ENCODE measurements at regions not wholly inside any gene's neighbourhood (a gene's known extent, or its start where the extent isn't known, plus 50 kb on each side); places are given as distances from the start of the nearest gene placed in this dataset.

GRCh38 chr3:24604215-24604614 is 109.6 kb upstream of the THRB start:
- Histone ChIP-seq H3K9me3 (no peaks in the 10 kb centered on the region), H3K4me3 (no peak overlapping the region), H3K4me2 (no peak overlapping the region), H3K4me1 (peaks cover 4% of the 10 kb centered on the region), H3K27ac (no peak overlapping the region)
- ChIA-PET POLR2A (no interaction called here), CTCF (interaction anchor here (1.8 to 2.3 kb wide), 2 partner anchors 8 to 21 kb away, joined by 5 to 6 read pairs; no protein-coding TSS in a partner anchor)
- FAIRE-seq (no peak), ATAC-seq (no peak), DNase-seq (ENCODE audit: low read depth in 1 of 2, low spot score in 1 of 2) (no peak)
- WGBS (ENCODE audit: missing lambda C conversion rate): 74% methylated on average over 1 of the region's 1 CpG
- TF ChIP-seq KDM1A (IDR thresholded peaks at IDR 0.05; ENCODE audit: low read depth): no peak
- no peak for TF ChIP-seq REST (IDR thresholded peaks at IDR 0.05)
- TF ChIP-seq CEBPB (IDR thresholded peaks at IDR 0.05): no peak
- TF ChIP-seq HES2 (IDR thresholded peaks at IDR 0.05): no peak
- no peak for TF ChIP-seq MAFK (IDR thresholded peaks at IDR 0.05; ENCODE audit: partially characterized antibody)
- TF ChIP-seq ATOH8 (CRISPR knock-in tag; IDR thresholded peaks at IDR 0.05; ENCODE audit: low read depth): no peak
- TF ChIP-seq RCOR1 (IDR thresholded peaks at IDR 0.05; ENCODE audit: low read depth, low read length): no peak
- TF ChIP-seq CBX2 (IDR thresholded peaks at IDR 0.05; ENCODE audit: borderline replicate concordance, low read depth): no peak

GRCh38 chr3:24605511-24606028 is 110.9 kb upstream of the THRB start:
- Histone ChIP-seq H3K4me2 (no peak overlapping the region), H3K9me3 (no peaks in the 10 kb centered on the region), H3K27ac (no peak overlapping the region), H3K4me3 (no peak overlapping the region), H3K4me1 (no peaks in the 10 kb centered on the region)
- ChIA-PET CTCF (no interaction called here), POLR2A (no interaction called here)
- ATAC-seq (no peak), FAIRE-seq (no peak), DNase-seq (ENCODE audit: low read depth in 1 of 2, low spot score in 1 of 2) (no peak)
- 78% methylated on average over 4 of the region's 4 CpGs for WGBS (ENCODE audit: missing lambda C conversion rate)
- TF ChIP-seq MAX (IDR thresholded peaks at IDR 0.05) (no peak), MAFK (IDR thresholded peaks at IDR 0.05; ENCODE audit: partially characterized antibody) (no peak), EP300 (IDR thresholded peaks at IDR 0.05) (no peak), SREBF2 (IDR thresholded peaks at IDR 0.05) (no peak), ZNF302 (CRISPR knock-in tag; IDR thresholded peaks at IDR 0.05) (no peak), ELK1 (IDR thresholded peaks at IDR 0.05; ENCODE audit: low read depth, low read length) (no peak), RFX5 (IDR thresholded peaks at IDR 0.05) (no peak), GATA3 (IDR thresholded peaks at IDR 0.05; ENCODE audit: borderline replicate concordance) (no peak), E2F6 (IDR thresholded peaks at IDR 0.05; ENCODE audit: borderline replicate concordance, low read depth) (no peak), USF2 (IDR thresholded peaks at IDR 0.05) (no peak), ESRRA (IDR thresholded peaks at IDR 0.05; ENCODE audit: borderline replicate concordance, low read length) (no peak), SMC3 (IDR thresholded peaks at IDR 0.05) (no peak), JUN (IDR thresholded peaks at IDR 0.05) (no peak), RCOR1 (IDR thresholded peaks at IDR 0.05; ENCODE audit: low read depth, low read length) (no peak), BHLHE40 (IDR thresholded peaks at IDR 0.05; ENCODE audit: low read depth, low read length) (no peak), KDM5A (IDR thresholded peaks at IDR 0.05) (no peak)
